ENCODE measurements at regions not wholly inside any gene's neighbourhood (a gene's known extent, or its start where the extent isn't known, plus 50 kb on each side); places are given as distances from the start of the nearest gene placed in this dataset.

DNA sequence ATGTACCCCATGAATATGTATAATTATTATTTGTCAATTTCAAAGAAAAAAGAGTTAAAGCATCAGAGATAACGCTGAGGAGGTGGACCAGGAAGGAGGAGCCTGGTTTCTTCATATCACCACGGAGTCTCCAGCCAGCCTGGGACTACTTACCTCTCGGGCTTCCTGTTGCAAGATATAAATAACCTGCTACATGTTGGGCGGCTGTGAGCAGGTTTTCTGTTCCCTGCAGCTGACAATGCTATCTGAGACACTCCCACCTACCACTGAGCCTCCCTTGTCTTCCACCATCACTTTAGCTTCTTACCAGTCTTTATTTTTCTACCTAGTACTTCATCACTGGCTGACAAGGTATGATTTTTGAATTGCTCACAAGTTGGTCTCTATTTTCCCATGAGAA lies 102.7 kb upstream of the CPEB4 start:
- DNase-seq, result no peak

DNA sequence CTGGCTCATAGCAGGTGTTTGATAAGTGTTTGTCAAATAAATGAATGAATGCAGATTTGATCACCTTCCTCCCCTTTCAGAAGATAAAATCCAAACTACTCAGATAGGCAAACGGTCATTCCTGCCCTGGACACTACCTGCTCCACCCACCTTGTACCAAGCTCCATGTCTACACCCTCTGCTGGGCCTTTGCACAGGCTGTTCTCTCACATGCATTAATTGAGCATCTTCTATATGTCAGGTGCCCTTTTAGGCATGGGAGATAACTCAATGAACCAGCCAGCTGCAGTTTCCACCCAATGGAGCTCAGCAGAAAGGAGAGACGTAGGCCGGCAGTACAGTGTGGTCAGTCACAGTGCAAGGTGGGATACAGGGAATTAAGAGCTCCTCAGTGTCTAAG lies 102.3 kb upstream of the CPEB4 start:
- DNase-seq, result no peak

DNA sequence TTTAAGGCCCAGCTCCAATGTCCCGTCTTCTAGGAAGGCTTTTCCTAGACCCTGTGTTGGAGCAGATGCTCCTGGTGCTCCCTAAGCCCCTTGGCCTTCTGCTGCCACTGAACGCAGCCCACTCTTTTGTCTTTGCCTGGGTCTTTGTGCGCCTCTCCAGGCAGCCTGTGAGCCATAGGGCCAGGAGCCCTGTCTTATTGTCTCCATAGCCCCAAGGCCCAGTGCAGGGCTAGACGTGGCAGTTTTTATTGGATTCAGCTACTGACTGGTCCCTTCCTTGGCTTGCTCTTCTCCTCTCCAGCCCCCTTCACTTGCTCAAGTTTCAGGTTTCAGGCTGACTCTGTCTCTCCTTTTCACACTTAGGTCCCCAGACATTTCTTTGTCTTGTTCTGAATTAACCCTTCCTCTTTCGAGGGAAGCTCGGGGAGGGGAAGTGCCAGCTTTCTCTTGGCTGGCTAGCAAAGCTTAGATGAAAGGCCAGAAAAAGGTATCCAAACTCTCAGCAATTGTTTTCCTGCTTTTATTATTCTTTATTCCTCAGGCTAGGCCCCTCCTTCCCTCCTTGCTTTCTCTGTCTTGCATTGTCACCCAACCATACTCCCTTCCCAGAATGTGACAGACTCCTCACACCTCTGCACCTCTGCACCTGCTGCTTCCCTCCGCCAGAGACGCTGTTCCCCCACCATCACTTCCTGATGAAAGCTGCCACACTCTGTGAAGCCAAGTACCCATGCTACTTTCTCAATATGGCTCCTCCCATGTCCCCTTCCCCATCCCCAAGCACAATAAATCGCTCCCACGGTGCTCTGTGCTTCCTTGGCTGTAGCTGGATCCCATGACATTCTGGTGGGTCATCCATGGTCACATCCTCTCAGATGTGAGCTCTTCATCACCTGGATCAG lies 101.6 kb upstream of the CPEB4 start:
- no peak for DNase-seq

DNA sequence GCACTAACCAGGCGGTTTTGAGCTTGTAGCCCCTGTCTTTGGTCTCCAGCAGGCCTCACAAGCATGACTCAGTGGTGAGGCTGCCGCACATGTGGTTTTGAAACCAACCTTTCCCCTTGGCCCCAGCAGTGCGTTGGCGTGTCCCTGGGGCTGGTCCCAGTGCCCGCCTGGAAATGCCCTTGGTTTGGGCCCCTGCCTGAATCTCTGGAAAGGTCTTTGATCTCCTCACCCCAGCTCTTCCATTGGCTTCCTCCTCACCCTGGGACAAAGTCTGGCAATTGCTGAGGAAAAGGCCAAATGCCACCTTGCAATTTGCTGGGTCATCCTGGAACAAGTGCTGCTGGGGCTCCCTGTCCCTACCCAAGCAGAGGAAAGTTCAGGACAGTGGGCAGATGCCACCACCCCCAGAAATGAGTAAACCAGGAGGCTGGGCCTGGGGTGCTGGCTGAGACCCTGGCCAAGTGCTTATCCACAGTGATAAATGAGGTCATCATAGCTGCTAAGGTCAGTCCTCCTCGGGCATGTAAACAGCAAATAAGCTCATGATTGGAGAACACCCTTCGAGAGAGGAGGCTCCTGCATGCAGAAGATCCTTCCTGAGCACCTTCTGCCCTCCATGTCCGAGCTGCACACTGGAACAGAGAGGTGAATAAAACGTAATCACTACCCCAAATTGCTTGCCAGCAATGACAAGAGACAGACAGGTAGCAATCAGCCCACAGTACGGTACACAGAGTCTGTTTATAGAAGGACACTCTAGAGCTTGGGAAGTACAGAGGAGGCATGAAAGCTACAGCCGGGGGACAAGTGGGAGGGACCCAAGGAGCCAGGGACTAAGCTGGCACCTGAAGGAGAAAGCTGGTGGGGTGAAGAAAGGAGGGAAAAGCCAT lies 98.9 kb upstream of the CPEB4 start:
- DNase-seq, result no peak

DNA sequence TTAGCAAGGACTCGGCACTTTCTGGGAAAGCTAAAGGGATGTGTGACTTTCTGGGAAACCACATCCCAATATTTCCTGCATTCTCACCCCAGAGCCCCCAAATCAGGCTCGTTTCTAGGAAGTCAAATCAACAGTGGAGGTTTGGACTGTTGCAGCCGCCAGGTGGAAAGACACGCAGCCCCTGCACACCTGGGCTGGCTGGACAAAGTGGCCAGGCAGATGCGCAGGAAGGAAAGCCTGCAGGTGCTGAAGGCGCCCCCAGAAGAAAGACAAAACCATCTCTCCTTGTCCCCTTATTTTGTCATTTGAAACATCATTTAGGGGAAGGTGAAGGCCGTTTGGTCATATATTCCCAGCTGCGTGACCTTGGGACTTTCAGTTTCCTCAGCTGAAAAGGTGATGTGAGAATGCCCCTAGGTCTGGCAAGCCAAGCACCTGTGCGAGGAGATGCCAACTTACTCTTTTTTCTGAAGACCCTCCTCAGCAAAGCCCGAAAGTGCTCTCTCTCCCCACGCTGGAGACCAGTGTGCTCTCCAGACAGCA lies 97.9 kb upstream of the CPEB4 start:
- no peak for DNase-seq

GRCh38 chr5:173790836-173791546 lies 97.2 kb upstream of the CPEB4 start:
- no peak for DNase-seq

DNA sequence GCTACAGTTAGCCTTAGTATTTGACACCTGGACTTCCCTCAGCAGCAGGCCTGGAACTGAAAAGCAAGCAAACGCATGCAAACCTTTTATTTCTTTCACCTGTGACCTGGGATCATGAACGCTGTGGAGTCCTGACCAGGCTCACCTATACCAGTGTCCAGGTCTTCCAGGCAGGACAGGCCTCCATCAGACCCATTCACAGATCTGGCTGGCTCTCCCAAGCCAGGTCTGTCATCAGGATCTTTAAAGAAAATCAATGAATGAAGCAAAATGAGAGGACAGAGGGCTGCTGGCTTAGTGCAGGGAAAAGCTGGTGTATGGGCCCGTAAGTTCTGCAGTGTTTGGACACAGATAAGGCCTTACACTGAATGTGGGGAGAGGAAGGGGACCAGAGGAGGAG lies 96.3 kb upstream of the CPEB4 start:
- DNase-seq, result no peak

- DNase-seq, result no peak
These were observed 95.2 kb upstream of the CPEB4 start for GRCh38 chr5:173792781-173793547.

DNA sequence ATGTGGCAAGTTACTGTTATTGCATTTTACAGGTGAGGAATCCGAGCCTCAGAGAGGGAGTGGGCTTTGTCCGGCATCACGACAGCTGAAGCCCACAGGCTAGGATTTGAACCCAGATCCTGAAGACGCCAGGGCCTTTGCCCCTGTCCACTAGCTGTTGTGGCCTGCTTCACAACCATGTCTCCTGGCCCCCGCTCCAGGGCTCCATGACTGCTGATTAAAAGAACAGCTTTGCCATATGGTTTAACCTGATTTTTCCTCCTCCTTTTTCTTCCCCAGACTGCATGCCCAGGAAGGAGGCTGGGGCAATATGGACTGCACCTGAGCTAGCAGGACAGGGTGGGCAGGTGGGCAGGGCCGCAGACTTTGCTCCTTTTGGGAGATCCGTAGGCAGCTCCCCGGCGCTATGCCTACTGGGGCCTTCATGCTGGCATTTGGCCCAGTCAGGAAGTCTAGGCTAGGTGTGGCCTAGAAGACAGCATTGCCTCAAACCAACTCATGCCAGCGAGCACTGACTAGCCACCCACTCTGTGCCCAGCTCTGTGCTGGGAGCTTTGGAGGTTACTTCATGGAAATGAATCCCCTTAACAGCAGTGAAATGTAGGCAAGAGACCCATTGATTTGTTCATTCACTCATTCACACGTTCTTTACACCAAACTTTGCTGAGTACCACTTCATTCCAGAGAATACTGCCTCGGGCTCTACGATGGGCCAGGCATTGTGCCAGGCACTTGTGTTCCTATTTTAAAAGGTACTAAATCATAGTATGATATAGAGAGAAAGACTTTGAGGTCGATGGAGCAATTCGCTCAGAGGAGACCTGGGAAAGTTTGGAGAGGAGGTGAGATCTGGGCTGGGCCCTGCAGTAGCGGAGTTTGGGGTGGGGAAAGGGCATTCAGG lies 94.3 kb upstream of the CPEB4 start:
- no peak for DNase-seq

DNA sequence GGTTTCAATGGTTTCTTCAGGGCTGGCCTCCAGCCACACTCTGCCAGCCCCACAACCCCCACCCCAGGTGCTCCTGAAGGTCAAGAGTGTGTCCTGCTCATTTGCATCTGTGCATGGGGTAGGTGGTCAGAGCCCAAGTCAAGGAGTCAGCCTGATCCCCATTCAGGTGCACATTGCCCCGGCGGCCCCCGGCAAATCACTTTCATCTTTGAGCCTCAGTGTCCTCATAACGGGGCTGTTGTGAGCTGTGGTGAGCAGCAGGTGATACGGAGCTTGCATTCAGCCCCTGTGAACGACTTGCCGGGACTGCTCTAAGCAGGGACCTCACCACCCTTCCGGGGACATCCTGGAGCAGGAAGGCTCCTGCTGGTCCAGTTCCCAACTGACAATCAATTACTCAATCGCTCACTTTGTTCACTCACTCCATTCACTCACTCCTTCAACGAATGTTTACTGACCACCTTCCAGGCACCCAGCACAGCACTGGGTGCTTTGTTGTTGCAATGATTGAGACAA lies 93.2 kb upstream of the CPEB4 start:
- DNase-seq, result no peak

DNA sequence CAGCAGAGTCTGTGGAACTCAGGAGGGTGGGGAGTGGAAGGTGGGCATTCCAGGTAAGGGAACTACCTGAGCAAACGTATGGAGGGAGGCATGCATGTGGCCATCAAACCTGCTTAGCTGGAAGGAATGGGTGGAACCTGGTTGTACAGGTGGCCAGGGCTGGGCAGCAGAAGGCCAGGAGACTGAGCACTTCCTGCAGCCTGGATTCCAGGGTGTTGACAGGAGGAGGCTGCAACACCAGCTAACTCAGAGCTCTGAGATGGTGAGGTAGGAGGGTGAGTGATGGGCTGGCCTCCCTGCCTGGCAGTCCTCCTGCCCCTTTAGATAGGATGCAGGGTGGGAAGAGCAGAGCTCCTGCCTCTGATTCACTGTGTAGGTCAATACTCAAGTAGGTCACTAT lies 92.5 kb upstream of the CPEB4 start:
- DNase-seq, result no peak

- no peak for DNase-seq
These were observed 91.2 kb upstream of the CPEB4 start for GRCh38 chr5:173796721-173797495.

GRCh38 chr5:173798127-173798810 lies 89.9 kb upstream of the CPEB4 start:
- DNase-seq, result no peak

DNA sequence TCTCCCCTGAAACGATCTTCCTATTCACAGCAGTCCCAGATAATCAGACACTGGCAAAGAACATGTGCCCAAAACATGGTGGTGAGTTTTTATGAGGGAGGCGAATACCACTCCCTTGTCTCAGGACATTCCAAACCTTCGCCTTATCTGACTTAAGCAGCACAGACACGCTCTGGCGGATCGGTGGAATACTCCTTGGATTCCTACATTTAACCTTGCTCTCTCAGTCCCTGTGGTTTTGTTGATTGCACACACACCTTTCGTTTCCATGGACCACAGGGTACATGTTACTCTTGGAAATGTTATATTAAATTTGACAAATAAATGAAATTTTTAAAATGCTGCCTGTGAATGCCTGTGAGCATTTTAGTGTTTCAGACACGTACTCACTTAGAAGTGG lies 87.8 kb upstream of the CPEB4 start:
- no peak for DNase-seq

DNA sequence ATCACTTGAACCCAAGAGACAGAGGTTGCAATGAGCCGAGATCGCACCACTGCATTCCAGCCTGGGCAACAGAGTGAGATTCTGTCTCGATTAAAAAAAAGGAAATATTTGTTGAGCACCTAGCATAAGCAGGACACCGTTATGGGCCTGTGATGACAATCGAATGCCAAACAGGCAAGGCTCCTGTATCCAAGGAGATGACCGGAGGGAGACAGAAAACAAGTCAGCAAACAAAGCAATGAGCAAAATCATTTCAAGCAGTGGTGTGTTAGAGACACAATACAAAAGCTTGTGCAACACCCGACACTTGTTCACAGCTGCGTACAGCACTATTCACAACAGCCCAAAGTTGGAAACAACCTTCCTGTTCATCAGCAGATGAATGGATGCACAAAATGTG lies 87.1 kb upstream of the CPEB4 start:
- DNase-seq, result no peak

DNA sequence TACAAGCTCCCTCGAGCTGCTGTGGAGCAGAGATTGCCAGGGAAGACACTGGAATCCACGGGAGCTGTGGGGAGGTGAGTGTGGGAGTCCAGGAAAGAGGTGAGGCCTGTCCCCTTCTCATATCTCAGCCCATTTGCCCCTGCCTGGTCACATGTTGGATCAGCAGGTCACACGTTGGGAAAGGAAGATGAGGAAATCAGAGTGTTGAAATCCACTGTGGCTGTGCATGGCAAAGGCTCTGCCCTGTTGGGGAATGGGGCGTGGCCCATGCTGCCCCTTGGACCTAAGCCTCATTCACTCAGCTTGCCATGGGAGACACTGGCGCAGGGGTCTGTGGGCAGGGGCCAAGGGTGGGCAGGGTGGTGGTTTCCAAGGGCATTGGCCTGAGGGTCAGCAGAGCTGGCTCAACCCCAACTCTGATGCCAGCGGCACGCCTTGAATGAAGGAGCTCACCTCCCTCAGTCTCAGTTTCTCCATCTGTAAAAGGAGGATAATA lies 85.4 kb upstream of the CPEB4 start:
- DNase-seq, result no peak

GRCh38 chr5:173804579-173804978 lies 83.6 kb upstream of the CPEB4 start:
- DNase-seq, result no peak

- no peak for DNase-seq
These were observed 81.7 kb upstream of the CPEB4 start for GRCh38 chr5:173806270-173807035.
